Activated naive CD8-positive, alpha-beta T cell treated with anti-CD3 and anti-CD28 coated beads, Interleukin-2, amount 10 ng/mL, durations not matched to agents 7 days and 5 days (primary cell): ENCODE measurements at regions not wholly inside any gene's neighbourhood (a gene's known extent, or its start where the extent isn't known, plus 50 kb on each side); places are given as distances from the start of the nearest gene placed in this dataset.

Source experiments
- ATAC-seq: fragments of 150-1000 bp; cut with Tn5 transposase; one replicate; pipeline ENCODE4 v1.10.0; 2021; ENCODE audit warnings: low read depth, moderate library complexity
- POLR2A ChIA-PET: fragments of 350-600 bp; sonication (Branson Sonifier 250); formaldehyde crosslinking; loops from one replicate; lab custom pipeline; 2021; ENCODE audit warnings: antibody characterized with exemption; lab: Charles Lee
- DNase-seq: peaks from one replicate; pipeline ENCODE4 v3.0.0; 2021
- H3K27ac Mint-ChIP-seq: one replicate; pipeline ENCODE4 v1.8.0; 2022; ENCODE audit warnings: mild to moderate bottlenecking, mixed read lengths
- H3K27me3 Mint-ChIP-seq: one replicate; pipeline ENCODE4 v1.8.0; 2022; ENCODE audit warnings: mild to moderate bottlenecking, moderate library complexity, mixed read lengths
- H3K36me3 Mint-ChIP-seq: one replicate; pipeline ENCODE4 v1.8.0; 2021; ENCODE audit warnings: mild to moderate bottlenecking, mixed read lengths
- H3K4me1 Mint-ChIP-seq: one replicate; pipeline ENCODE4 v1.8.0; 2021; ENCODE audit warnings: mixed read lengths
- H3K4me3 Mint-ChIP-seq: one replicate; pipeline ENCODE4 v1.8.0; 2022; ENCODE audit warnings: mild to moderate bottlenecking, moderate library complexity, mixed read lengths
- H3K9me3 Mint-ChIP-seq: one replicate; pipeline ENCODE4 v1.8.0; 2021; ENCODE audit warnings: mixed read lengths

GRCh38 chr9:26260238-26260637 is 582.0 kb upstream of the TUSC1 start:
- Mint-ChIP-seq H3K4me3 (no peak overlapping the region), H3K9me3 (no peaks in the 10 kb centered on the region), H3K36me3 (no peaks in the 10 kb centered on the region), H3K27me3 (no peaks in the 10 kb centered on the region), H3K4me1 (no peaks in the 10 kb centered on the region), H3K27ac (no peak overlapping the region)
- ATAC-seq: no peak
- DNase-seq: no peak
- POLR2A ChIA-PET: no interaction called here

GRCh38 chr9:26247861-26248260 is 569.6 kb upstream of the TUSC1 start:
- no peaks in the 10 kb centered on the region for H3K4me1 Mint-ChIP-seq
- H3K27ac Mint-ChIP-seq: no peak overlapping the region
- DNase-seq (no peak), ATAC-seq (no peak)
- H3K9me3 Mint-ChIP-seq: peaks cover 10% of the 10 kb centered on the region
- no peak overlapping the region for H3K4me3 Mint-ChIP-seq
- no peaks in the 10 kb centered on the region for H3K36me3 Mint-ChIP-seq
- no peaks in the 10 kb centered on the region for H3K27me3 Mint-ChIP-seq
- POLR2A ChIA-PET: no interaction called here

- Mint-ChIP-seq H3K4me3 (no peak overlapping the region), H3K27me3 (no peaks in the 10 kb centered on the region), H3K36me3 (no peaks in the 10 kb centered on the region), H3K27ac (no peak overlapping the region), H3K9me3 (peaks cover 12% of the 10 kb centered on the region), H3K4me1 (no peaks in the 10 kb centered on the region)
- DNase-seq (no peak), ATAC-seq (no peak)
- POLR2A ChIA-PET: no interaction called here
Measured at GRCh38 chr9:26244661-26245451, 566.6 kb upstream of the TUSC1 start.

DNA sequence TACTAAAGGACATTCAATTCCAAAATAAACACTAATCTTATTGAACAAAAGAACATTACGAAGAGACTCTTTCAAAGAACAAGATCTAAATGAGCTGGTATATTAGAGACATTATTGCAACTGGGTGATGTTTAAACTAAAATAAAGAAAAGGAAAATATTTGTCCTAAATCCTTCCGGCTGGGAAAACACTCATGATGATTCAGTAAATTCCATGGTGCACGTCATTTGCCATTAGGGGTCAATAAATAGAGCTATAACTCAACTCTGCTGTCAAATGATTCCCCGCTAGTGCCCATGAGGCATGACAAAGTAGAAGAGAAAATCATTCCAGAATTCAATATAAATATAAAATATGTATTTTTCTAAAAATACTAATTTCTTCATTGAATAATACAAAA is 565.5 kb upstream of the TUSC1 start:
- ATAC-seq (no peak), DNase-seq (no peak)
- no peaks in the 10 kb centered on the region for H3K36me3 Mint-ChIP-seq
- H3K27ac Mint-ChIP-seq: no peak overlapping the region
- POLR2A ChIA-PET: no interaction called here
- H3K9me3 Mint-ChIP-seq: peaks cover 5% of the 10 kb centered on the region
- no peaks in the 10 kb centered on the region for H3K4me1 Mint-ChIP-seq
- no peak overlapping the region for H3K4me3 Mint-ChIP-seq
- H3K27me3 Mint-ChIP-seq: no peaks in the 10 kb centered on the region

DNA sequence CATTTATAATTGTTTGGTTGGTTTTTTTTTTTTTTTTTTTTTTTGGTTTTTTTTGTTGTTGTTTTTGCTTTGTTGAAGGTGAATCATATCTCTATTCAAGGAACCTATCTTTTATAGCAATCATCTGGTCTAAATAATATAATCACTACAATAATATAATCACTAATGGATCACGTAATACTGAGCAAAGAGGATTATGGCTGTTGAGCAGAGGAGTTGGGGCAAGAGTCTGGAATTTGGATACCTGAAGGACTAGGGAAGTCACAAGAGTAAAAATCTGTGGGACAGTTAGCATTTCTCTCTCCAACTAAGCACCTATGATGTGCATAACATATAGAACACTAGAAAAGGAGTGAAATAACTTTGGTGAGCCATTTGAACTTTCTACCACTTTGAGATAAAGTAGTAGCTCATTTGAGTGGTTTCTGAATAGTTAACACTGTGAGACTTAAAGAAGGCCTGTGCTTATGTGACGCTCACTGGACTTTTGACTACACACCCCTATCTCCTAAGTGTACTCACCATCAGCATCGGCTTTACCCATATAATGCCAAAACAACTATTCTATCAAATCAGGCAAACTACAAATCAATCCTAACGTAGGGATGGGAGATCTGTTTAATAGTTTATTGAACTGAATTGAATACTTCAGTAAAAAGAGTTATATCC is 564.9 kb upstream of the TUSC1 start:
- ATAC-seq: no peak

GRCh38 chr9:26240020-26240419 is 561.8 kb upstream of the TUSC1 start:
- no peaks in the 10 kb centered on the region for H3K4me1 Mint-ChIP-seq
- H3K4me3 Mint-ChIP-seq: no peak overlapping the region
- no peak overlapping the region for H3K27ac Mint-ChIP-seq
- ATAC-seq (no peak), DNase-seq (no peak)
- H3K27me3 Mint-ChIP-seq: no peaks in the 10 kb centered on the region
- H3K36me3 Mint-ChIP-seq: no peaks in the 10 kb centered on the region
- POLR2A ChIA-PET: no interaction called here
- H3K9me3 Mint-ChIP-seq: peaks cover 3% of the 10 kb centered on the region

More for the DNA sequence above, 564.9 kb upstream of the TUSC1 start:
- H3K36me3 Mint-ChIP-seq: no peaks in the 10 kb centered on the region
- H3K27me3 Mint-ChIP-seq: no peaks in the 10 kb centered on the region
- no peak overlapping the region for H3K4me3 Mint-ChIP-seq
- POLR2A ChIA-PET: no interaction called here
- peaks cover 3% of the 10 kb centered on the region for H3K9me3 Mint-ChIP-seq
- DNase-seq: no peak
- H3K27ac Mint-ChIP-seq: no peak overlapping the region
- H3K4me1 Mint-ChIP-seq: no peaks in the 10 kb centered on the region

DNA sequence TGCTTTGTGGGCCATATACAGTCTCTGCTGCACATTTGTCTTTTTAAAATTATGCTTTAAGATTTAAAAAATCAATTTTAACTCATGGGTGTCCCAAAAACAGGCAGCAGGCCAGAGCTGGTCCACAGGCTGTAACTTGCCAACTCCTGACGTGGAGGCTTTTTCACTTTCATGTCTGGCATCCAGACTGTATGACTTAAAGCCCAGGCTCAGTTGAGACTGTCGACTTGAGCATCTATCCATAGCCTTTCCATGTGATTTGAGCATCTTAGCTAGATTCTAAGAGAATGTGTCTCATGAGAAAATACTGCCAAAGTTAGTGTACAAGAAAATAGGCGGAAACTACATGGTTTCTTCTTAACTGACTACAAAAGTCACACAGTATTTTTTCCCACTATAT is 559.0 kb upstream of the TUSC1 start:
- Mint-ChIP-seq H3K27ac (no peak overlapping the region), H3K27me3 (no peaks in the 10 kb centered on the region), H3K36me3 (no peaks in the 10 kb centered on the region), H3K4me1 (no peaks in the 10 kb centered on the region), H3K4me3 (no peak overlapping the region), H3K9me3 (no peaks in the 10 kb centered on the region)
- DNase-seq (no peak), ATAC-seq (no peak)
- POLR2A ChIA-PET: no interaction called here

DNA sequence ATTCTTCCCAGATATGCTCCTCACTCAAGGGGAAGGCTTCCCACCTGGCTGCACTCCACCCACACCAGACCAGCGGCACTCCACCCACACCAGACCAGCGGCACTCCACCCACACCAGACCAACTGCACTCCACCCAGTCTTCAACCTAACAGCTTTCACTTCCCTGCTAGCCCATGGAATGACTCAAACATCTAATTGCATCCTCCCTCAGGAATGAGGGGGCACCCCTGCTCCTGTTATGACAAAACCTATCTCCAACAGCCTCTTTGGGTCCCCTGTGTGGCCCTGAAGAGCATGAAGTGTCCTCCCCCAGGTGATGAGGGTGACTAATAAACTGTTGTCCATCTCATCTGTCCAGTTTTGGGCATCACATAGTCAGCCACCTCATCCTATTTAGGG is 556.6 kb upstream of the TUSC1 start:
- DNase-seq (no peak), ATAC-seq (no peak)
- Mint-ChIP-seq H3K36me3 (no peaks in the 10 kb centered on the region), H3K9me3 (no peaks in the 10 kb centered on the region), H3K27ac (no peak overlapping the region), H3K4me1 (no peaks in the 10 kb centered on the region), H3K4me3 (no peak overlapping the region), H3K27me3 (no peaks in the 10 kb centered on the region)
- POLR2A ChIA-PET: no interaction called here

DNA sequence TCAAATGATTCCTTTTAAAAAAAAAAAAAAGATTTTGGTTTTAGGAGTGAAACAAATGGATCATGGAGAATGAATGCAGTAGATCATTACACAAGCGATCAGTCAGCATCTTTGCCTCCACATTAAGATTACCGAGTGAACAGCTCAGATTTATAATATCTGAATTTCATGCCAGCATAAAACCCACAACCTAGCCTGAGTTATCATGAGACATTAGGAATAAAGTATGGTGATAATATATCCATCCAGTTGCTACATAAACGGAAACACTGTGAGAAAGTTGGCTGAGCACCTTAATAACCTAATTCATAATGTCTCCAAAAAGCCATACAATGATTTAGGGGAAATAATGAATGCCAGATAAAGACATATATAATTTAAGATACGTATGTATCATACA is 553.1 kb upstream of the TUSC1 start:
- H3K27ac Mint-ChIP-seq: no peak overlapping the region
- DNase-seq: no peak
- POLR2A ChIA-PET: no interaction called here

GRCh38 chr9:26229324-26230054 is 551.2 kb upstream of the TUSC1 start:
- ATAC-seq: no peak

More for the DNA sequence above, 553.1 kb upstream of the TUSC1 start:
- no peak for ATAC-seq
- no peaks in the 10 kb centered on the region for H3K36me3 Mint-ChIP-seq
- no peaks in the 10 kb centered on the region for H3K27me3 Mint-ChIP-seq
- no peaks in the 10 kb centered on the region for H3K4me1 Mint-ChIP-seq
- no peak overlapping the region for H3K4me3 Mint-ChIP-seq
- H3K9me3 Mint-ChIP-seq: peaks cover 2% of the 10 kb centered on the region

GRCh38 chr9:26228273-26228672 is 550.0 kb upstream of the TUSC1 start:
- Mint-ChIP-seq H3K4me1 (no peaks in the 10 kb centered on the region), H3K9me3 (peaks cover 2% of the 10 kb centered on the region), H3K4me3 (no peak overlapping the region), H3K27ac (no peak overlapping the region), H3K36me3 (no peaks in the 10 kb centered on the region), H3K27me3 (no peaks in the 10 kb centered on the region)
- DNase-seq (no peak), ATAC-seq (no peak)
- POLR2A ChIA-PET: no interaction called here

More at GRCh38 chr9:26229324-26230054, 551.2 kb upstream of the TUSC1 start:
- H3K4me3 Mint-ChIP-seq: no peak overlapping the region
- POLR2A ChIA-PET: no interaction called here
- no peak for DNase-seq
- no peak overlapping the region for H3K27ac Mint-ChIP-seq
- peaks cover 2% of the 10 kb centered on the region for H3K9me3 Mint-ChIP-seq
- no peaks in the 10 kb centered on the region for H3K4me1 Mint-ChIP-seq
- no peaks in the 10 kb centered on the region for H3K27me3 Mint-ChIP-seq
- no peaks in the 10 kb centered on the region for H3K36me3 Mint-ChIP-seq

DNA sequence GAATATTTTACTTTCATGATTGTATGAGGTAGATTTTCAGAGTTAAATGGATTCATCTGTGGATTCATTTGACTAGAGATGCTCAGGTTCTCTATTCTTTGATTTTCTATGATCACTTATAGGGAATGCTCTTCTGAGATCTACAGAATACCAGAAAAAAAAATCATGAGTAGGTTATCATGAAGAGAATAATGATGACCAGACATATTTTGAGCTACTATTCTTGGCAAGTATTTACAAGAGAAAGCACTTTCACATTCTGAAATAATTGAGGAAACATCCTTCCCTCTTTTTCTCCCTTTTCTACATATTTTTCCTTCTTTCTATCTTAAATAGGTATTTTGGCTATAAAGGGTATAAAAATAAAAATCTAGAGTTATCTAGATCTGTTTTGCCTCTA is 543.0 kb upstream of the TUSC1 start:
- DNase-seq (no peak), ATAC-seq (no peak)
- POLR2A ChIA-PET: no interaction called here
- Mint-ChIP-seq H3K9me3 (peaks cover 8% of the 10 kb centered on the region), H3K27me3 (no peaks in the 10 kb centered on the region), H3K36me3 (no peaks in the 10 kb centered on the region), H3K4me3 (no peak overlapping the region), H3K27ac (no peak overlapping the region), H3K4me1 (no peaks in the 10 kb centered on the region)

DNA sequence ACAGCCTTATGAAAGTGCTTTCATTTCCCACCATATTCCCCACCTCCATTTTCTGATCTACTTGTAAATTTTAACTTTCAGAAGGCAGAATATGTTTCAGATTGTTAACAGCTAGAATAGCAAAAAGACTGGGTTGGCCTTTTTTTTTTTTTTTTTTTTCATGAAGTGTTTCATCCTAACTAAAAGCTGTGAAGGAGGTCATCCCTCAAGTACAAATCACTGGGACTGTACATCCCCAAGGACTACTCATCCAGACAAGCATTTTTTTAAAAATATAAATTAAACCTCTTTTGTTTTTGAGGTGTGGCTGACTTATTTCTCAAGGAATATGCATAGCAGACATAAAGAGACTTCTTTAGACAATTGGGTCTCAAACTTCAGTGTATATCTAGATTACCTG is 542.1 kb upstream of the TUSC1 start:
- no peak overlapping the region for H3K4me3 Mint-ChIP-seq
- ATAC-seq: no peak
- DNase-seq: no peak
- H3K27me3 Mint-ChIP-seq: no peaks in the 10 kb centered on the region
- no peaks in the 10 kb centered on the region for H3K4me1 Mint-ChIP-seq
- H3K27ac Mint-ChIP-seq: no peak overlapping the region
- peaks cover 8% of the 10 kb centered on the region for H3K9me3 Mint-ChIP-seq
- no peaks in the 10 kb centered on the region for H3K36me3 Mint-ChIP-seq
- POLR2A ChIA-PET: no interaction called here

DNA sequence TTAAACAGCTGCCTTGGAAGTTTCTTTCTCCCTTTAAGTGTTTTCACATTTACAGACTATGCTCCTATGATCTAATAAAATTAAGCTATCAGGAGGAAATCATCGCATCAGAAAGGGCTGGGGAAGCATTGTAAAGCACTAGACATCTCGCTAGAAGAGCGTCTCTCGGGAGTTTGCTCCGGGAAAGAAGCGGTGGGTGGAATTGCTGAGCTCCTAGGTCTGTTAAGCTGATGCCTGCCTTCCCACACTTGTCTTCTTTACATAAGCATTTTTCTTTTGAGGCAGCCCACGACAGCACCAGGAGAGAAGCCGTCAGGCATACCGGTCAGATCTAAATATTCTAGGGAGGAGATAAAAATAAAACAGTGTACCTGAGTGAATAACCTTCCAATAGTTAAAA is 541.7 kb upstream of the TUSC1 start:
- no peaks in the 10 kb centered on the region for H3K36me3 Mint-ChIP-seq
- H3K9me3 Mint-ChIP-seq: peaks cover 8% of the 10 kb centered on the region
- ATAC-seq (no peak), DNase-seq (no peak)
- no peak overlapping the region for H3K4me3 Mint-ChIP-seq
- no peaks in the 10 kb centered on the region for H3K4me1 Mint-ChIP-seq
- H3K27ac Mint-ChIP-seq: no peak overlapping the region
- no peaks in the 10 kb centered on the region for H3K27me3 Mint-ChIP-seq
- POLR2A ChIA-PET: no interaction called here
